Kidney tubule cell (primary cell): ENCODE measurements at regions not wholly inside any gene's neighbourhood (a gene's known extent, or its start where the extent isn't known, plus 50 kb on each side); places are given as distances from the start of the nearest gene placed in this dataset.

Source experiments
- DNase-seq: peaks from one replicate; pipeline ENCODE4 v3.0.0-alpha.2; 2018; ENCODE audit warnings: low spot score

DNA sequence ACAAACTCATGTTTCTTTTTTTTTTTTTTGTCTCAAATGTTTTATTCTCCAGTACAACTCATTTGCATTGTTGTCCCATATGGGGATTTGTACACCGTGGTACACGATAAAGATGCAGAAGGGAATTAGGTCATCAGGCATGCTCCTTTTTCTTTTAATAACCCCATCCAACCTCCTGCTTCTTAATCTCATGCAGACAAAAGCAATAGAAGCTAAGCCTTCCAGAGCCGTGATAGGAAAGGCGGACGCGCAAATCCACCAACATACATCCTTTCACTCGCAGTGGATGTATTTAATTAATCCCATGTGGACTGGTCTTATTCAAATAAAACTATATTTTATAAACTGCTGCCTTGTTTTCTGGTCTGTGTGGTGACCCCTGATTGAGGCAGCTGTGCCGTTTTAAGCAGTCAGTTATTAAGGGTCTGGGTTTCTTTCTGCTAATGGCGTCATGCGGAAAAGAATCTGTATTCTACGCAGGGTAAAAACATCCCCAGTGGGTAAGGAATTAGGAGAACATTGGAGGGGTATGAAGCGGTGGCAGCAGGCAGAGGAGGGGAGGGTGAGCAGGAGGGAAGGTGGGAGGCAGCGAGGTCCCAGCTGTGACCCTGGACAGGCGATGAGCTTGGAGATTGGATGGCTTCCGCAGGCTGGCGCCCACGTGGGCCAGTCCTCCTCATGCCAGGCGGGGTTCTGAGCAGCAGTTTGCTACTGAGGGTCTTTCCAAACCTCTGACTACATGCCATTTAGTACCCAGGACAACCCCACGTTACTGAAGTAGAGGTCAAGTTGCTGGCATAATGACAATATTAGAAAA, 172.8 kb downstream of the LINC00237 start:
- no peak for DNase-seq

DNA sequence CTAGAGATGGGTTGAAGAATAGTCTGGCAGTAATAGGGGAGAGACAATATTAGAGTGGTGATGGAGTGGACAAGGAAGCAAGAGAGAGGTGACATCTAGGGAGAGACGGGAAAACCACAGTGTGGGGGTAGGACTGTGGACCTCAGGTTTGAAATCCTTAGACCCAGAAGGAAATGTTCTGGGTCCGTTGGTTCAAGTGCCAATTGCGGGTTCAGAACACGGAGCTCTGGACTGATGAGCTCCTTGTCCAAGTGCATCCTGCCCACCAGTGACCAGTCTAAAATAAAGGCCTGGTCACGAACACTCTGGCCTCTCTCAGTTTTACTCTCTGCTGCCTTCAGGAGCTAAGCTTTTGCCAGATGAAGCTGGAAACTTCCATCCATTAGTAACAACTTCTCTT, 174.0 kb downstream of the LINC00237 start:
- no peak for DNase-seq

DNA sequence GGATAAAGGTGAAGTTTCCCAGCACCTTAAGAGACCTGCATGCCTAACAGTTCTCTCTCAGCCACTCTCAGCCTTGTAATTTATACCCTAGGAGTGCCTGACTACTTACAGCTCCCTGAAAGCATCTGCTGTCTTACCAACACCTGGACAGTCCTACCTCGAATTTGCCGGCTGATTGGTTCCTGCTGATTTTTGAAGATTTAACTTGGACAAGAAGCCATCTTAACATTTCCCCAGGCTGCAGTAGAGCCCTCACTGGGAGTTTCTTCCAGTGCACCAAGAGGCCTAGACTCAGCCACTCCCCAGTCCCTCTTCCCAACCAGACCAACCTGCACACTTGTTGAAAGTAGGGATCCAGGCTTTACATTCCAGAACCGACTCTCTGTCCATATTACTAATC, 174.5 kb downstream of the LINC00237 start:
- no peak for DNase-seq

- no peak for DNase-seq
Observed at GRCh38 chr20:20931024-20931423, 175.1 kb downstream of the LINC00237 start.

GRCh38 chr20:20930500-20930899, 175.7 kb downstream of the LINC00237 start:
- no peak for DNase-seq

DNA sequence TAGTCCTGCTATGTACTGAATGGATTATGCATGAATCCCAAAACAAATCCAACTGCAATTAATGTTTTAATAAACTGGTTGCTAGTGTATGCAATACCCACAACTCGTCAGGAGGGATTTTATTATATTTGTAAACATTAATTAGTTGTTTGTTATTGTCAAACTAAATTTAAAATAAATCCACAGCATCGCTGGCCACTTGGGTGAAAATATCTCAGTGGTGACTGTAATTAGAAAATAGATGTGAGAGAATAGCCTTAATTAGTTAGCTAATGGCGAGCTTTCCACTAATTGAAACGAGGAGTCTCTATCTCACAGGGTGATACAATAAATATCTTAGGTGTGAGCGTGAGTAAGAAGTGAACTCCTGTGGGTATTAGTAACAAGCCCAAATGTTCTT, 176.8 kb downstream of the LINC00237 start:
- no peak for DNase-seq

DNA sequence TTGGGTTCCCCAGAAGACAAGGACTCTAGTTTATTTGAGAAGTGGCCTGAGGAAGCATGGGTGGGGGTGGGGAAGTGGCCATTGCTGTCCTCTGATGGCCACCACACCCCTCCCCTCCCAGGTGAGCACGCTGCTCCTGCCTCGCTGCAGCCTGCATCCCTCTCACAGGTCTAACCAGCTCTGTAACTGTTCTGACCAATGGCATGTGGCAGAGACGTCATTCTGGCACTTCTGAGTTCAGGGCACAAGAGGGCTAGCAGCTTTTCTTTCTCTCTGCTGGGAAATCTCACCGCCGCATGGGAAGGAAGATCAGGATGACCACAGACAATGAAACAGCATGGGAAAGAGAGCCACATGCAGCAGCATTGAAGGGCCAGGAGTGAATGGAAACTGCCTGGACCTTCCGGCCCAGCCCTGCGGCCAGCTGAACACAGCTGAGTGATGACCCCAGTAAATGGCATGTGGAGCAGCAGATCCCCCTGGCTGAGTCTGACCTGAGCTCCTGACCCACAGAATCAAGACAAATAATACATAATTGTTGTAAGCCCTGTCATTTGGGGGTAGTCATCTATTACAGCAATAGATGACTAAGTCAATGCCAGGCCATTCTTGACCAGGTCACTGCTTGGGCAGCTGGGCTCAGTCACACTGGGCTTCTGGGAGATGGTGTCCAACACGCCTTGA, 179.8 kb downstream of the LINC00237 start:
- DNase-seq, result peak; percentile 43

DNA sequence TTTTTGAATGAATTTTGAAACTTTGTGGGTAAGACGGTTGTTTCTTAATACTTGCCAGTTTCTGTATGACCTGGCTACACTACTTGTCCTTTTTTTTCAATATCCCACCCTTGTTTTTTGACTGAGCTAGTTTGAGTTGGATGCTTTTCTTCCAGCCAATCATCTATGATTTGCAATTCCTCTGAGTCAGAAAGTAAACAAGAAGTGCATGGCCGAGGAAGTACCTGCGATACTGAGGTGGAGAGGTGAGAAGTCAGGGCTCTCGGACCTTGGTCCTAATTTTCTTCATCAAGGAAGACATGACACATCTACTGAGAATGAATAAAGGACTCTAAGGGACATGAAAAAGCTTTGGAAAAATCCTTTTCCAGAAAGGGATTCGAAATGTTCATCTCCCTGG, 185.7 kb downstream of the LINC00237 start:
- DNase-seq, result no peak

DNA sequence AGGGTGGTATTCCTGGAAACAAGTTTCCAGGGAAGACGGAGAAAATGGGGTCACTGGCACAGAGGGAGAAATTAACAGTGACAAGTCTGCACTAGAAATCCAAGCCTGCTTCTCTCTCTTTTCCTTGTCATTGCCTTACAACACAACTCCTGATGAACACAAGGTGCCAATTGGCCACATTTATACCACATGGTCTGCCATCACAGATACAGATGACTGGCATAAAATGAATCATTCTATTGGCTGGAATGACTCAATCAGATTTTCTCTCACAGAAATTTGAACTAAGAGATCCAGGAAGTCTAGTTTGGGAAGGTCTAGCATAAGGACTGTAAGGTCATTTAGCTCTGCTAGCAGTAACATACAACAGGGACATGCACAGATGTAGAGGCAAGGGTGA, 190.3 kb downstream of the LINC00237 start:
- peak; percentile 31 for DNase-seq

- DNase-seq, result no peak
Observed at GRCh38 chr20:20904501-20904831, 192.0 kb upstream of the RALGAPA2 start.

- no peak for DNase-seq
Observed at GRCh38 chr20:20903773-20904500, 191.5 kb upstream of the RALGAPA2 start.

- no peak for DNase-seq
Observed at GRCh38 chr20:20897922-20898321, 185.5 kb upstream of the RALGAPA2 start.

DNA sequence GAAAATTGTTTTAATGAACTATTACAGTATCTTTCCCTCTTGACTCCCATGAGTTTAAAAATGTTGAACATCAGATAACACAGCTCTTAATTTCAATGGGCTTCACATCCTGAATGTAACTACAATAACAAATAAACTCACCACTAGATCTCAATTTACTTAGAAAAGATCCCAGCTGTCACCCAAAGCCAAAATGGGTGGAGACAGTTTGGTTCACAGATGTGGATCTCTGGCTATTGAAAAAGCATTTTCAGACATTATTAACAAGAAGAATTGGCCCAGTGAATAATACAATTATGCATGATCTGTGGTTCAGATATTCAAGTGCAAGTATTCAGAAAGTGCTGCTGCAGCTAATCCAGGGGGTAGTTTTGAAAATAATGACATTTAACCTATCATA, 184.7 kb upstream of the RALGAPA2 start:
- no peak for DNase-seq

- no peak for DNase-seq
Observed at GRCh38 chr20:20896606-20897005, 184.2 kb upstream of the RALGAPA2 start.

DNA sequence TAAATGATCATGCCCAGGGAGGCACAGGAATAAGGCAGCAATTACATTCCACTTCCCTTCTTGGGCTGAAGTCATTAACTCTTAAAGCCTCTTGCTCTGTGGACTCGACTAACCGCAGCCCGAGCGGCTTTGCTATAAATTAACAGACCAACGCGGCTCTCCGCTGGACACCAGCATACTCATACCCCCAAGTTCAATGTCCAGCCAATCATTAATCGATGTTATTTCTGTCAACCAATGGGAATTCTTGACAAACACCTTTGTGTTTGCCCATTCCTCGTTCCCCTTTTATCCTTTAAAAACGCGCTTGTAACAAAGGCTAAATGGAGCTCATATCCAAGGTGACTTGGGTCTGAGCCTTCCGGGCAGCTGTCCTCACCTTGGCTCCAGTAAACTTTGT, 183.1 kb upstream of the RALGAPA2 start:
- DNase-seq, result peak; percentile 74

GRCh38 chr20:20894753-20895152, 182.3 kb upstream of the RALGAPA2 start:
- DNase-seq, result no peak

GRCh38 chr20:20894280-20894679, 181.8 kb upstream of the RALGAPA2 start:
- no peak for DNase-seq

GRCh38 chr20:20892328-20892727, 179.9 kb upstream of the RALGAPA2 start:
- DNase-seq, result no peak

- DNase-seq, result no peak
Observed at GRCh38 chr20:20890751-20891150, 178.3 kb upstream of the RALGAPA2 start.

- no peak for DNase-seq
Observed at GRCh38 chr20:20888936-20889335, 176.5 kb upstream of the RALGAPA2 start.

GRCh38 chr20:20888266-20888656, 175.8 kb upstream of the RALGAPA2 start:
- no peak for DNase-seq

DNA sequence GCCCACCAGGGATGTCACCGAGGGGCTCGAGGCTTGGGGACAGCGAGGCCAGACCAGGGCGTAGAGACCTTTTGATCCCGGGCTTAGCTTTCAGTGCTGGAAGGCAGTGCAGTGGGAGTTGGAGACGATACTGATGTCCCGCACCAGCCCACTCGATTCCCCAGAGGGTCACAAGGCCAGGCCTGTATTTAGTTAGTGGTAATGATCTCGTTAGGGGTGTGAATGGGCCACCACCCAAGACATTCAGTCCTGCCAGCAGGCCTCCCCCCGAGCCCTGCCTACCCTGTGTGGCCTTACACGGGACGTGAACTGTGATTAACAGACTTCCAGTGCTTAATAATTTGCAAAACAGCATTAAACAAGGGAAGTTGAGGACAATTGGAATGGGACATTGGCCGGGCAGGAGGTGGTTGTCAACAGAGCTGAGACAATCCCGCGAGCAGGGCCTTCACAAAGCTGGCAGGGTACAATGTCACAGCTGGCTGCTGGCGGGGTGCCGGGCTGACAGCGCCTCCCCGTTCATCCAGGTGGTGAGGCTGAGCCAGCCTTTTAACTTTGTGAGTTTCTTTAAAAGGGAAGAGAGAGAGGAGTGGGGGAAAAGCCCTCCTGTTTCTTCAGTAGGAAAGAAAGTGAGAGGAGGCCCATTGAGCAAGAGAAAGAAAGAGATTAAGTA, 175.3 kb upstream of the RALGAPA2 start:
- DNase-seq, result no peak

DNA sequence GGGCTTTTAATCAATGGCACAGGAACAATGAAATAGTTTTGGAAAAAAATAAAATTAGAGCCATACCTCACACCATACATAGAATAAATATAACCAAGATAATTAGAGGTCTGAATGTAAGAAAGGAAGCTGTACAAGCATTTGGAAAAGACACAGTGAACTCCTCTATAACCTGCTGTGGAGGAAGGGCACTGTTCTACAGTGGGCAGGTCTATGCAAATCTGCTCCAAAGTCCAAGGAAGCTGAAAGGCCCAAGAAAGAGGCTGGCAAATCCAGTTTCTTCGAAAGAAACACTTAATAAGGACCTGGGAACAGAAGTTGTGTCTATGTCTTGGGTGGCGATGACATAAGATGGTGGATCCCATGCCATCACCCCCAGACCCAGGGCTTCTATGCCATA, 169.4 kb upstream of the RALGAPA2 start:
- no peak for DNase-seq
